Esophagus muscularis mucosa (tissue), 4 donors: ENCODE measurements at regions not wholly inside any gene's neighbourhood (a gene's known extent, or its start where the extent isn't known, plus 50 kb on each side); places are given as distances from the start of the nearest gene placed in this dataset.

ENCODE experiments used
- DNase-seq: peaks from one replicate; pipeline ENCODE4 v3.0.0-alpha.2; 2017; ENCODE audit errors: extremely low spot score
- H3K27ac ChIP-seq, 4 donors: fragments of 200-600 bp; sonication (generic); replicated peaks in 1 of 4; 1 replicate in 3 of 4; 2 replicates in 1 of 4; pipeline ENCODE4 v1.5.1; 2016 to 2019; ENCODE audit warnings: mild to moderate bottlenecking in 1 of 4
- H3K27me3 ChIP-seq, 4 donors: fragments of 200-600 bp; sonication (generic); one replicate each; pipeline versions ENCODE4 v1.5.1 to v1.6.0; 2016 to 2019
- H3K36me3 ChIP-seq, 4 donors: fragments of 200-600 bp; sonication (generic); one replicate each; pipeline ENCODE4 v1.5.1; 2016 to 2019
- H3K4me1 ChIP-seq, 4 donors: fragments of 200-600 bp; sonication (generic); one replicate each; pipeline ENCODE4 v1.5.1; 2016 to 2019
- H3K4me3 ChIP-seq, 4 donors: fragments of 200-600 bp; sonication (generic); 1 replicate in 2 of 4; 2 replicates in 2 of 4; pipeline ENCODE4 v1.5.1; 2016 to 2019; ENCODE audit warnings: mild to moderate bottlenecking in 4 of 4, moderate library complexity in 1 of 4
- H3K9me3 ChIP-seq, 4 donors: fragments of 200-600 bp; sonication (generic); 1 replicate in 3 of 4; 2 replicates in 1 of 4; pipeline ENCODE4 v1.5.1; 2016 to 2019
- EP300 ChIP-seq: sonication (generic); formaldehyde crosslinking; IDR thresholded peaks from one replicate; pipeline ENCODE4 v1.6.1; 2017; ENCODE audit warnings: antibody characterized with exemption
- POLR2A ChIP-seq: fragments of 450-650 bp; IDR thresholded peaks from one replicate; pipeline ENCODE4 v1.6.1; 2017; ENCODE audit warnings: antibody characterized with exemption, moderate library complexity, mild to moderate bottlenecking, low read depth
- POLR2AphosphoS5 ChIP-seq, 2 donors: sonication (generic); formaldehyde crosslinking; IDR thresholded peaks; one replicate each; pipeline ENCODE4 v1.6.1; 2017; ENCODE audit warnings: antibody characterized with exemption in 2 of 2
- WGBS: methylation state at CpG from one replicate; pipeline ENCODE4 v1.1.5; 2018; 5-methylcytosine and 5-hydroxymethylcytosine counted together
- intact Hi-C: fragments of 100-400 bp; cut with DNase I; formaldehyde crosslinking; loops from one replicate; pipeline ENCODE4 v1.15.1; 2023
- TF ChIP-seq, protein P1 (sequence below), 3 experiments: fragments of 200-600 bp in 2 of 3; fragments of 450-650 bp in 1 of 3; sonication (generic) in 2 of 3; IDR thresholded peaks; one replicate each; pipeline ENCODE4 v1.5.1; 2017 to 2019; ENCODE audit warnings: antibody characterized with exemption in 3 of 3, mild to moderate bottlenecking in 2 of 3, moderate library complexity in 1 of 3

DNA sequence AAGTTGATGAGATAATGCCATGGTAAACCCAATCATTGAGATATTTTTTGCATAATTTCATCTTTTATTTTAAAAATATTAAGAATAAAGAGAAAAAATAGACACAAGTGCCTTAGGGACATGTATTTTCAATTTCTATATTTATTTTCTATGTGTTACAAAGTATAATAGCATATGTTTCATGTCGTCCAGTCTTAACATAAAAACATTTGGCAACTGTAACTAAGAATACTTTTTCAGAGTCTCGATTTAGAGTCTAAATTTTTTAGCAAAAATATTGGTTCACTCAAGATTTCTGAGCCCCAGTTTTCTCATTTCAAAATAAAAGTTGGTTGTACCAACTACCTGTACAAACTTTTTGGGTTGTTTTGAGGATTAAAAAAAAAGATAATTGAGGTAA is 511.4 kb upstream of the ZNF385D start:
- DNase-seq: no peak
- H3K27me3 ChIP-seq: no peaks in the 10 kb centered on the region
- no peaks in the 10 kb centered on the region for H3K9me3 ChIP-seq
- no peak overlapping the region for H3K27ac ChIP-seq
- WGBS: 59% methylated on average over 2 of the region's 2 CpGs
- H3K4me3 ChIP-seq: no peak overlapping the region
- no peak for TF ChIP-seq POLR2AphosphoS5 (IDR thresholded peaks at IDR 0.05)
- TF ChIP-seq, protein P1, sequence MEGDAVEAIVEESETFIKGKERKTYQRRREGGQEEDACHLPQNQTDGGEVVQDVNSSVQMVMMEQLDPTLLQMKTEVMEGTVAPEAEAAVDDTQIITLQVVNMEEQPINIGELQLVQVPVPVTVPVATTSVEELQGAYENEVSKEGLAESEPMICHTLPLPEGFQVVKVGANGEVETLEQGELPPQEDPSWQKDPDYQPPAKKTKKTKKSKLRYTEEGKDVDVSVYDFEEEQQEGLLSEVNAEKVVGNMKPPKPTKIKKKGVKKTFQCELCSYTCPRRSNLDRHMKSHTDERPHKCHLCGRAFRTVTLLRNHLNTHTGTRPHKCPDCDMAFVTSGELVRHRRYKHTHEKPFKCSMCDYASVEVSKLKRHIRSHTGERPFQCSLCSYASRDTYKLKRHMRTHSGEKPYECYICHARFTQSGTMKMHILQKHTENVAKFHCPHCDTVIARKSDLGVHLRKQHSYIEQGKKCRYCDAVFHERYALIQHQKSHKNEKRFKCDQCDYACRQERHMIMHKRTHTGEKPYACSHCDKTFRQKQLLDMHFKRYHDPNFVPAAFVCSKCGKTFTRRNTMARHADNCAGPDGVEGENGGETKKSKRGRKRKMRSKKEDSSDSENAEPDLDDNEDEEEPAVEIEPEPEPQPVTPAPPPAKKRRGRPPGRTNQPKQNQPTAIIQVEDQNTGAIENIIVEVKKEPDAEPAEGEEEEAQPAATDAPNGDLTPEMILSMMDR (IDR thresholded peaks at IDR 0.05): no peak
- no peak for TF ChIP-seq POLR2A
- TF ChIP-seq EP300: no peak
- intact Hi-C loops: no loop called here
- H3K4me1 ChIP-seq: no peaks in the 10 kb centered on the region
- H3K36me3 ChIP-seq: no peaks in the 10 kb centered on the region

DNA sequence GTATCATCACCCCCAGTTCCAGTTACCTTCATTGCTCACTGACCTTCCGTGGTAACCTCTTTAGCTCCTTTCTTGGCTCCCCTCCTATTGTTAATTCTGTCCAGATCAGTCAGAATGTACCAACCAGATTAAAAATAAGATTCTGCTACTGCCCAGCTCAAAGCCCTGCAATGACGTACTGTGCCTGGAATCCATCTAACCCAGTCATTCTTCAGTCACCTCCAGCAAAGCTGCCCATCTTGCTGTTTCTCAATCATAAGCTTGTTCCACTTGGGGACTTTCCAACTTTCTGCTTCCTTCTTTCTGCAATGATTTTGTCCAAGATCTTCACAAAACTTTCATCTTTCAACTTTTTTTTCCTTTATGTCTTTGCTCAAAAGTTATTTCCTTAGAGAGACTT is 512.0 kb upstream of the ZNF385D start:
- Histone ChIP-seq H3K27me3 (no peaks in the 10 kb centered on the region), H3K4me3 (no peak overlapping the region), H3K27ac (no peak overlapping the region), H3K36me3 (no peaks in the 10 kb centered on the region), H3K9me3 (no peaks in the 10 kb centered on the region), H3K4me1 (no peaks in the 10 kb centered on the region)
- intact Hi-C loops: no loop called here
- no peak for TF ChIP-seq POLR2A
- no peak for TF ChIP-seq EP300
- TF ChIP-seq POLR2AphosphoS5 (IDR thresholded peaks at IDR 0.05): no peak
- TF ChIP-seq, protein P1 (IDR thresholded peaks at IDR 0.05): no peak
- 87% methylated on average over 2 of the region's 2 CpGs for WGBS
- DNase-seq: no peak

DNA sequence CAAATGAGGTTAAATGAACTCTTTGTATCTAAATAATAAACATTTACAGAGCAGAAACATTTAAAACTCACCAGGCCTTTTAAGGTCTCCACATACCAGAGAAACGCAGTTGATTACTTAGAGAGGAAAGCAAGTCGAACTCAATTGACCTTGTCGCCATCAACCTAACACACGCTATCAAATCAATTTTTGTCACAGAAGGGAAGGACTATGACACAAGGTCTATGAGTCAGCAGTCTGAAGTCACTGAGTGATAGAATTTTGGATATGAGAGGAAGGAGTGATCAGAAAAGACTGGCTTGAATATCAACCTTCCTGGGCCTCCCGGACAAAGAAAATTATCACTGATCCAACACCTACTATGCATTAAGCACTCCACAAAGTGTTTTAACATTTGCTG is 514.4 kb upstream of the ZNF385D start:
- Histone ChIP-seq H3K36me3 (no peaks in the 10 kb centered on the region), H3K4me3 (no peak overlapping the region), H3K4me1 (no peaks in the 10 kb centered on the region), H3K27me3 (no peaks in the 10 kb centered on the region), H3K27ac (no peak overlapping the region), H3K9me3 (no peaks in the 10 kb centered on the region)
- intact Hi-C loops: no loop called here
- DNase-seq: no peak
- TF ChIP-seq EP300 (no peak), POLR2A (no peak), POLR2AphosphoS5 (IDR thresholded peaks at IDR 0.05) (no peak)
- TF ChIP-seq, protein P1 (IDR thresholded peaks at IDR 0.05): no peak
- 93% methylated on average over 5 of the region's 5 CpGs for WGBS

DNA sequence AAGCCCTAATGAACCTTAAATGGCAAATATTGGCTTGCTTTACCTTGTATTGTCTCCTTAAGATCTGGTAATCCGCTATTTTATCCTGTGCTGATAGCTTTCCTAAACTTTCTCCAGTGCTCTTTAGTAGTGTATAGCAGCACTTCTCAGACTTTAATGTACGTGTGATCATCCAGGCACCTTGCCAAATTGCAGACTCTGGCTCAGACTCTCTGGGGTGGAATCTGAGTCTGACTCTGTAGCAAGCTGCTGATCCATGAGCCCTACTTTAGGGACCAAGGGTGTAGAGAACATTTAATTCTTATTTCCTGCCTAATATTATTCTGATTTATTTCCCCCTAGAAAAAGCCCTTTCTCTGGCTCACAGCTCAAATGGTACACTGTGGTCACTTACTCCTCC is 518.8 kb upstream of the ZNF385D start:
- Histone ChIP-seq H3K27ac (no peak overlapping the region), H3K9me3 (no peaks in the 10 kb centered on the region), H3K4me1 (no peaks in the 10 kb centered on the region), H3K36me3 (no peaks in the 10 kb centered on the region), H3K27me3 (no peaks in the 10 kb centered on the region), H3K4me3 (no peak overlapping the region)
- WGBS: 45% methylated on average over 2 of the region's 2 CpGs
- intact Hi-C loops: no loop called here
- TF ChIP-seq POLR2A (no peak), EP300 (no peak), POLR2AphosphoS5 (IDR thresholded peaks at IDR 0.05) (no peak)
- TF ChIP-seq, protein P1 (IDR thresholded peaks at IDR 0.05): no peak
- DNase-seq: no peak

DNA sequence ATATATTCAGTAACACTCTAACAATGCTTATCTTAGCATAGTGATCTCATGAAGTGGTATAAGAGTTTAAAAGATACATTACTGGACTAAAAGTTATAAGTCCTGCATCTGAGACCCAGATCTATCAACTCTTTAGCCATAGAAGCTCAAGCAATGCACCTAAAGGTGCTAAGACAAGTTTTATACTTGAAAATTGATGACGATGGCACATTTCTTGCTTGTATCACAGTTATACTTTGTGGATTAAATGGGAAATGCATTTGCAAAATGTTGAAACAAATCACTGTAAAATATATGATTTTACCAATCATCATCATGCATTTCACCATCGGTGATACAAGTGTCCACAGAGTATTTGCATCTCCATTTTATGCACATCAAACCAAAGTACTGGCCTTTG is 525.3 kb upstream of the ZNF385D start:
- H3K36me3 ChIP-seq: no peaks in the 10 kb centered on the region
- no peak for DNase-seq
- no peak overlapping the region for H3K27ac ChIP-seq
- H3K27me3 ChIP-seq: no peaks in the 10 kb centered on the region
- TF ChIP-seq, protein P1 (IDR thresholded peaks at IDR 0.05): no peak
- TF ChIP-seq POLR2A: no peak
- TF ChIP-seq EP300: no peak
- TF ChIP-seq POLR2AphosphoS5 (IDR thresholded peaks at IDR 0.05): no peak
- H3K4me1 ChIP-seq: no peaks in the 10 kb centered on the region
- no peak overlapping the region for H3K4me3 ChIP-seq
- 98% methylated on average over 2 of the region's 2 CpGs for WGBS
- no peaks in the 10 kb centered on the region for H3K9me3 ChIP-seq
- intact Hi-C loops: no loop called here
